Limb (tissue), 2 donors: ENCODE measurements at regions not wholly inside any gene's neighbourhood (a gene's known extent, or its start where the extent isn't known, plus 50 kb on each side); places are given as distances from the start of the nearest gene placed in this dataset.

ENCODE experiments used
- DNase-seq, 2 donors: peaks; one replicate each; pipeline ENCODE4 v3.0.0-alpha.2; 2016; ENCODE audit errors: extremely low spot score in 2 of 2

DNA sequence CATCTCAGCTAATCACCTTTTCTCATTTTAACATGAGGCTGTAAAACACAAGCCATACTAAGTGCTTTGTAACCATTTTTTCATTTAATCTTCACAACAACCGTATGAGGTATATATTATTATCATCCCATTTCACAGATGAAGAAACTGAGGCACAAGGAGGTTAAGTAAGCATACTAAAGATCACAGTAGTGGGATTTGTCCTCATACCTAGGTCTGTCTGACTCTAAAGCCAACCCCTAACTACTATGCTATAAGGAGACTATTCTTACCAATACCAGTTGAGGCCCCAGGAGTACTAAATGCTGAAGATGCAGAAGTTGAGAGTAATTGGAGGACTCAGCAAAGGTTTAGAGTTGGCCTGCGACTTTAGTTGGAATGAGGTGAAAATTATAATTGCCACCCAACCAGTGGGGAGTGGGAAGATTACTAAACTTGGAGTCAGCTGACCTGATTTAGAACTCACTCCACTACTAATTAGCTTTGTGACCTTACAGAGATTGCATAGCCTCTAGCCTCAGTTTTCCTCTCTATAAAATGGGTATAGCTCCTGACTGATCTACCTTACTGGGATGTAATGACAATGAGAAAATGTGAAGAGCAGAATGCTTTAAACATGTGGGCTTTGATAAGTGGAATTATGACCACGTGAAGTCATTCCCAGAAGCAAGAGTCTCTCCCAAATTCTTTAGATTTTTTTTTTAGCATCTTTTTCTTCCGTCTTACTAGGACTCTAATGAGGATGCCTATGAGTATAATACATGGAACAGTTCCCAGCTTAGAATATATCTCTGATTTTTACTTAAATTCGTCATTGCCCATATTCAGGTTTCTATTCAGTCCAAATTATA is 85.8 kb upstream of the IPO9 start:
- DNase-seq = no peak

DNA sequence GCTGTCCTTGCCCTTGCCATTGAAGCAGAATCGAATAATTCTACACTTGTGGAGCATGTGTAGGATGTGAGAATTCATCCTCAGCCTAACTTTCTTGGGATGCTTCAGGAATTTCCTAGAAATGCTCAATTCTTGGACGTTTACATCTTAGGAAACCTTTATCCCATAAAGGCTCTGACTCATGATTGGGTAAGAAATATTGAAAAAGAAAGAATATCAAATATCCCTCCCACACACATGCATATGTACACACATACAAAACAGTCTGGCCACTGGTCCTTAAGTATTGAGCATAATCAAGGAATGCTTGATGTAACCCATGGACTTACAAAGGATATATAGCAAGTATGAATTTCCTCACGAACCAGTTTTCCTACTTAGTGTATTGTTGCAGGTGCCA is 83.9 kb upstream of the IPO9 start:
- no peak for DNase-seq

DNA sequence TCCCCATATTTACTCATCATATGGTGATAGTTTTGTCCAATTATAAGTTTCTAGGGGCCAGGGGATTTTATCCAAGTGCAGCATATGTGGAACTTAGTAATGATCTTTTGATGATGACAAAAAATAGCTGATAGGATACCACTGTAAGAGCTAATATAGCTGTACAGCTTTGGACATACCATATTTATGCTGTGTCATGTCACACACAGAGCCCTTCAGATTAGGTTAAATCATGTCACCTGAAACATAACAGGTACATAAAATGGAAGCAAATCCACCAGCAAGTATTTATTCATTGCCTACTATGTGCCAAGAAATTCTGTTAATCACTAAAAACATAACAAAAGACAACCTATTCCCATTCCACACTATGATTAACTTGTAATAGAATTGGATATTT is 82.8 kb upstream of the IPO9 start:
- DNase-seq = no peak

DNA sequence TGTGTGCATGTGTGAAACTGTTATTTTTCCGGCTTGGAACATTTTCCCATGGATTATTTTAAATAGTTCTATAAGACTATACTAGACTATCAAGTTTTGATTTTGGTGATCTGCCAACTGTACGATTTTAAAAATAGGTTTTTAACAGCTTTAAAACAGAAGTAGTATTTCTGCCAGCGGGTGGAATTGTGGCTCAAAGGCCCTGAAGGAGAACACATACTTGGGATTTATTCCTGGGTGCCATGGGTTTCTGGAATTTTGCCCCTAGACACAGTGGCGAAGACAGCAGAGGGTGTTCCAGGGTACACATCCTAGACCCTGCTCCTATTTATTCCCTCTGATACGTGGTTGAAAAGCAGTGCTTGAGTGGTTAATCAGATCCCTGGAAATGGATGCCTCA is 81.7 kb upstream of the IPO9 start:
- no peak for DNase-seq

DNA sequence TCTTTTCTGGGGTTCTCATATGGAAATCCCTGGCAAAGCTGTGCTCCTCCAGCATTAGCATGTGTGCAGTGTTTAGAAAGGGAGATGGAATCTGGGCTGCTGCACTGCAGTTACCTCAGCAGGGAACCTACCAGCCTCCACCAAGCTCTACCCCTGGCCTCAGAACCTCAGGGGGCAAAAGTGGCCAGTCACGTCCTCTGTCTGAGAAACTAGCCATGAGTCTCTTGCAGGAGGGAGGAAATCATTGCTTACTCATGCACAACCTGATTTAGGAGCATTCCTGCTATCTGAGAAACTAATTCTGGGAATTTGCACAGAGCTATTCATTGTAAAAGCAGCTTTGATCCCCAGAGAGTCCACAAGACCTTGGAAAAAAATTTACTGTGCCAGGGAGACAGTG is 80.6 kb upstream of the IPO9 start:
- DNase-seq = no peak

DNA sequence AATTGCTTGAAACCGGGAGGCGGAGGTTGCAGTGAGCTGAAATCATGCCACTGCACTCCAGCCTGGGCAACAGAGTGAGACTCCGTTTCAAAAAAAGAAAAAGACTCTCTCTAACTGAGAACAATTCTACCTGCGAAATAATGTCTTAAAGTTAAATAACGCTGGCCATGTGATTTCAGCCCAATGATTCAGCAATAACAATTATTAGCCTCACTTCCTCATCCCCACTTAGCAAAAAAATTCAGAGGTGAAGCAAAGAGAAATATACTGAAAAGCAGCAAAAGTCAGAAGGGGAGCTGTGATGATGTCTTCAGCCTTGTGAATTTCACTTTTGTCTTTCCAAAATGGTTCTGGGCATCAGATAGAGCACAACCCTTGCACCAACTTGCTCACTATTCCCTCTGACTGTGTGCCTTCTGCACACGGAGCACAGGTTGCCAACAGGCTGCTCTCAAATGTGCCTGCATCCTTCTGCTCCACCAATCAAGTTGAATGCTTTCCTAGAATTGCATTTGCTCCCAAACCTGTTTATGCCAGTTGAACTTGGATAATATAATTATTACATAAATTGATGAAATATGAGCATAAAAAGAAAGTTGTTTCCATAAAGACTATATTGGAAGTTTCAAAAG is 79.8 kb upstream of the IPO9 start:
- DNase-seq = no peak

DNA sequence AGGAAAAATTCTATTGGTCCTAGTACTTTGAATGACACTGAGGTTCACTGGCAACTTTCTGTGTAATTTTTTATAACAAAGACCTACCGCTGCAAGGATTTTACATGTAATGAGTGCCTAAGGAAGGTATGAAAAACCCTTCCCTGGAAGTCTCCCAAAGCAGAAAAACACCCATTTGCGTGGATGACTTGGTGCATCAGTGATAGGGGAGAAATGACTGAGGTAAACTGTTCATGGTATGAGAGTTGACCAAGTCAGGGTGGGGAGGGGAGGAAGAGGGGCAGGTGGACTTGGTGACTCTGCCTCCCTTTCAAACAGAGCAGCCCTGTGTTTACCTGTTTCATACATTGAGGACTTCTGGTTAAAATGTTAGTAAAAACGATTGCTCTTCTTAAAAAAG is 78.8 kb upstream of the IPO9 start:
- DNase-seq = no peak

DNA sequence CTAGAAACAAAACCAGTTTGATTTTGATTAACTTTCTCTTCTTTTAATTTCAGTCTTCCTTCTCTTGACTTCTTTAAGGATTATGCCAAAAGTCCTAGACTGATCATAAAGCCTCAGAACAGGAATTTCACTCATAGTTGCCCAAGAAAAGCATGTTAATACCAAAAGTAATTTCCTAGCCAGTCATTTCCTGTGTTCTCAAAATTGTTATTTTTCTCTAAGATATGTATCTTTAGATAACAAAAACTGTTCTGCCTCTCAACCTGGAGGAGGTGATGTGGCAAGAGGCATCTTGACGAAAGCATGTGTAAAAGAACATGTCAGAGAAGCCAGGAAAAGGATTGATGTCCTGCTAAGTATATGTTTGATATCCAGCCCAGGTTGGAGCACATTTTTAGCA is 78.0 kb upstream of the IPO9 start:
- DNase-seq = no peak

DNA sequence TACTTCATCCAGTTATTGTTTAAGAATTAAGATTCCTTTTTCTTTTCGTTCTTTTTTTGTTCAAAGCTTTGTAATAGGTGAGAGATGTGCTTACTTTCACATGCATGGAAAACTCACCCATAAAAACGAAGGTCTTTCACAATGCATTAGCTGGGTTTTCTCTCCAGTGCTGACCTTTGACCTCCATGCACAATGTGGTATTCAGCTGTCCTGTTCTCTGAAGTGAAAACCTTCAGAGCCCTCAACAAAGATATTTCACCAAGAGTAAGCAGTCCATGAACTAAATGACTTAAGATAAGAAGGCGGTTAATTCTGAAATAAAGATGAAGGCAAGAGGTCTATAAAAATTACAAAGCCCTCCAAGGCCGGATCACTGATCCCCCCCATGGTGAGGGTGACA is 77.1 kb upstream of the IPO9 start:
- no peak for DNase-seq

DNA sequence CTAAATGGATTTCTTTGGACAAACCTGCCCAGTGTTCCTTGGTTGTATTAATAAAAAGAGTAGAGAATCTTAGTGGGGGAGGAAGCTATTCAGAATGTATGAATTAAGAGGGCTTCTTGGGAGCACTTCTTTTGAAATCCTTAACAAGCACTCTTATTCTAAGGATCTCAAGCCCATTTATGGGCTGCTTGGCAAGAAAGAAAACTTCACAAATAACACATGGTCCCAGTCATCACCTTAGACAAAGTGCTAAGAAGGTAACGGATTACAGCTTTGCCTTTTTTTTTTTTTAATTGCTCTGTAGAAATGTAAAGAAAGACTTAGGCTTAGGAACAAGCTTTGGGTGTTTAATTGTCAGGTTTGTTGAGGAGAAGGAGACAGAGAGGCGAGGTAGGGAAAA is 76.6 kb upstream of the IPO9 start:
- no peak for DNase-seq

DNA sequence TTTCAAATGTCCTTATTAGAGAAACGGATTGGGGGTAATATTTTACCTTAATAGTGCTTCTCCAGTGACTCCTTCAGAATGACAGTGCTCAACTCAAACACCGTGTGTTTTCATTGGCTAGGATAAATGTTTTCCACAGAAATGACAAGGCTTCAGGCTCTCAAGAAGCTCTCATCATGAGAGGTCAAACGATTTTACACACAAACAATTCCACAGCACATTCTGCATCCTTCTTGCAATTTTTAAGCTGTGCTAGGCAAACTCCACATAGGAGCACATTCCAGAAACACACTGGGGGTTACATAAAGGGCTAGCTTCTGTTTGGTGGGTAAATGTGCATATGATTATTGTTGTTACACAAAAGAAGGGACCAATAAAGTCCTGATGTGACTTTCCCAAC is 75.5 kb upstream of the IPO9 start:
- no peak for DNase-seq

DNA sequence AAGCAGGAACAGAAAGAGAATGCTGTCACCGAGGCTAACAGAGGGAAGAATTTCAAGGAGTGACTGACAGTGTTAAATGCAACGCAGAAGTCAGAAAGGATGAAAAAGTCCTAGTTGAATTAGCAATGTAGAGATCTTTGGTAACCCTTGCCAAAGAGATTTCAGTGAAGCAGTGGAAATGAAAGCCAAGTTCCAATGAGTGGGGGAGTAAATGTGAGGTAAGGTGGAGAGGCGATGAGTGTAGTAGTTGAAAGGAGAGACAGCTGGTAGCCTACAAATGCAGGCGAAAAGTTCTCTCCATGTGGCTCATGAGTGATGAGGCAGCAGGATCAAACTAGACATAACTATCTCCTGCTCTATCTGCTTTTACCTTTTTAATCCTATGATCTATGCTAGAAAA is 74.6 kb upstream of the IPO9 start:
- DNase-seq = no peak

DNA sequence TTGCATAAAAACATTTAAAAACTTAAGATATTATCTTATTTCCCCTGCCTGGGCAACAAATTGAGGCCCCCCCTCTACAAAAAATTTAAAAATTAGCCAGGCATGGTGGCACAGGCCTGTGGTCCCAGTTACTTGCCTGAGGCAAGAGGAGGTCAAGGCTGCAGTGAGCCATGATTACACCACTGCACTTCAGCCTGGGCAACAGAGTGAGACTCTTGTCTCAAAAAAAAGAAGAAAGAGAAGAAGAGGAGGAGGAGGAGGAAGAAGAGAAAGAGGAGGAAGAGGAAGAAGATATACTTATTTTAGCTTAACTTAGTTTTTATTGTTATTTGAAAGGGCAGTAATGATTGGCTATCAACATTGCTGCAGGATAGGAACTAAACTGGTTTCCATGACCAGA is 73.8 kb upstream of the IPO9 start:
- DNase-seq = no peak

DNA sequence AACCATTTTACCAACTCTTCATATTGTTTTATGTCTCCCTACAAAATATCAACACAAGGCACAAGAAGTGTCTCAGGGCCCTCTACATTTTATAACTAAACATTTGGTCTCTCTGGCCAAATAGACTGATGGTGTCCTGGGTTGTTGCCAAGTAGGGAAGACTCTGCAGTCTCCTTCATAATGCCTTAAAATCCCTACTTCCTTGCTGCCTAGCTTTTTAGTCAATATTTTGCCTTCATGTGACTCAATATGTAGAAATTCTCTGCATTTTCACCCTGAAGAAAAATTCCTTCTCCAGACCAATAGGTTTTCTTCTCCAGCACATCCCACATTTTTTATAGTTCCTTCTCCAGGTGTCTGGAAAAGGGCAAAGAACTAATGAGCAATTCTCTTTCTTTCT is 72.6 kb upstream of the IPO9 start:
- DNase-seq = no peak

DNA sequence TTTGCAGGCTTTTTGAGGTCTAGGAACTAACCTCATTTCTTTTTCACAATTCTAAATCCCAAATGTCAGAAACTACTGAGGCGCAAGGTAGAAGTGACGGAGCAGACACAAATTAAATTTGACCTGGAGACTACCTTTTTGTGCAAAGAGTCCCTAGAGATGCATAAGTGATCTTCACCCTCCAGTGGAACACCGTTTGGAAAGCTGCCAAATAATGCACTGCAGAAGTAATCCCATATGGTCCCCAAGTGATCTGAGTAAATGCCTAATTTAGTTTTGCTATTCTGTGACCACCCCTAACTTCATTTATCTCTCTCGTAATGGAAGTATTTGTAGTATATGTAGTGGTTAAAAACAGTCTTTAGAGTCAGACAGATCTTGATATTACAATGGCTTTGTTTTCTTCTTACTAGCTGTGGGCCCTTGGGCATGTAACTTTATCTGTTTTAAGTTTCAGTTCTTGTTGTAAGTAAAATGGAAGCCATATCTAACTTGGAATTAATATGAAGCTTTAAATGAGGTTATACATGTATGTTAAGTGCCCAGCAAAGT is 70.4 kb upstream of the IPO9 start:
- DNase-seq = no peak

DNA sequence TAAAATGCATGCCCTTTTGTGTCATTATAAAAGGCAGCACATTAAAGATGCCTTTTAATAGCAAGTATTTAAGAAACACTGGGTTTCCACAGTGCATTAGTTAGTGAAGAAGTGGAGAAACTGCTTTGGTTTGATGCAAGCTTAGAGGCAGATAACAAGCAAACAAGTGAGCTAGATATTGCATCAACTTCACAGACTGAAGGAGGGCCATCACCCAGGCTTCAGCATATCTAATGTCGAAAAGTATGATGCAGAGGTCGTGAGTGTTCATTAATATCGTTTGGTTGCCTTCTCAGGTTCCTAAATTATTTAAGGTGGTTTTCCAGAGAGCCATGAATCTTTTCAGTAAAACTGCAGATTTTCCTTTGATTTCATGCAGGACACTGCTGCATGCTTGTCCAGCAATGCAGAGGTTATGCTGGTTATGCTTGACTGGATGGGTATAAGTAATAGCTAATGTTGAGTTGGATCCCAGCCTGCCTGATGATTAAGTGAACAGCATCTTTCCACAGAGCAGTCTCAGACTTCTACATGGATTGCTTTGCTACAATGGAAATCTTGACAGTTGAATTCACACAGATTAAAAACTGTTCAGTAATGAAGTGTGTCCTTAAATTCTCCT is 69.7 kb upstream of the IPO9 start:
- no peak for DNase-seq

DNA sequence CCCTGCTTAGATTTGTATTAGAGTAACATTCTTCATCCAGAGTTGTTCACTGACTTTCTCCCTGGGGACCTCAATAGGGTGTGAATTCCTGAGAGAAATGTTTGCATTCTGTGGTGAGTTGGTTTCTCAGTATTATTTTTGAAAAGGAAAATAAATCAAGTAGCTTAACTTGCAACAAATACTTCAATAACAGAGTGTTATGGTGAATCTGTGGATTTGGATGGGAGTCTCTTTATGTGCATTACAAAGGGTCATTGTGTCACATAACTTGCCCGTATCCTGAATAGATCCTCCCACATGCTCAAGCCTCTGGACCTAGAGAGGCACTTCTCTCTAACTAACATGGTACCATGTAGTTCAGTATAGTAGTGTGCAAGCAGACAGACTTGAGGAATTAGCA is 68.4 kb upstream of the IPO9 start:
- DNase-seq = no peak

DNA sequence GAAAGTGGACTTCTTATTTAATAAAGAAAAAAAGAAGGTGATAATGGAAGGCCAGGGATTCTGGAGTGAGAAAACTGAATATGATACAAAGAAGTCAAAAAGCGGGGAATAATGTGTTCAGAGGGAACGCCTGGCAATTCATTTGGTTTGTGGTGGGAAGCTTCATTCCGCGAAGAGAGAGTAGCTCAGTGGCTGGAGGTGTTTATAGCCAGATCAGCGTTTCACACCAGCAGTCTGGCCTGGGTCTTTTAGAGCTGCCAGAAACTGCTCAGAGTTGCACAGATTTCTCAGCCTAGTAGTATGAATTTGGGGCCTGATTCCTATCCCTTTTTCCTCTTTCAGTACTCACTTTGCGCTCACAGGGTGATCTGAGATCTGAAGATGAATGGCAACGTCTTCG is 67.8 kb upstream of the IPO9 start:
- no peak for DNase-seq

DNA sequence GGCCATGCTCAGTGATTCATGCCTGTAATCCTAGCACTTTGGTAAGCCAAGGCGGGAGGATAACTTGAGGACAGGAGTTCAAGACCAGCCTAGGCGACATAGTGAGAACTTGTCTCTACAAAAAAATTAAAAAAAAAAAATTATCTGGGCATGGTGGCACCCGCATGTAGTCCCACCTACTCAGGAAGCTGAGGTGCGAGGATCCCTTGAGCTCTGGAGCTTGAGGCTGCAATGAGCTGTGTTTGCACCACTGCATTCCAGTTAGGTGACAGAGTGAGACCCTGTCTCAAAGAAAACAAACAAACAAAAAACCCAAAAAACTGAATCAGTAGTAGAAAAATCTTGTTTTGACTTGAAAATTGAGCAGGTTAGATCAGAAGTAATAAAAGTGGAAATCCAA is 67.1 kb upstream of the IPO9 start:
- DNase-seq = no peak

DNA sequence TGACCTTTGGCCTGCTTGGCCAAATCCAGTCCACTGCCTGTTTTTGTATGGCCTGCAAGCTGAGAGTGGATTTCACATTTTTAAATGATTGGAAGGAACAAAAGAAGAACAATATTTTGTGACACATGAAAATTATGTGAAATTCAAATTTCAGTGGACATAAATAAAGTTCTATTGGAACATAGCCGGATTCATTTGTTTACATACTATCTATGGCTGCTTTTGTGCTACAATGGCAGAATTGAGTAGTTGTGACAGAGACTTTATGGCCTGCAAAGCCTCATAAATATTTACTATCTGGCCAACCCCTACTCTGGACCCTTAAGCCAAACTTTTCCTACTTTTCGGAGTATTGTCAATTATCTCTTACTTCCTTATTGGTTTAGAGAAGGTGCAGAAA is 66.6 kb upstream of the IPO9 start:
- DNase-seq = no peak

DNA sequence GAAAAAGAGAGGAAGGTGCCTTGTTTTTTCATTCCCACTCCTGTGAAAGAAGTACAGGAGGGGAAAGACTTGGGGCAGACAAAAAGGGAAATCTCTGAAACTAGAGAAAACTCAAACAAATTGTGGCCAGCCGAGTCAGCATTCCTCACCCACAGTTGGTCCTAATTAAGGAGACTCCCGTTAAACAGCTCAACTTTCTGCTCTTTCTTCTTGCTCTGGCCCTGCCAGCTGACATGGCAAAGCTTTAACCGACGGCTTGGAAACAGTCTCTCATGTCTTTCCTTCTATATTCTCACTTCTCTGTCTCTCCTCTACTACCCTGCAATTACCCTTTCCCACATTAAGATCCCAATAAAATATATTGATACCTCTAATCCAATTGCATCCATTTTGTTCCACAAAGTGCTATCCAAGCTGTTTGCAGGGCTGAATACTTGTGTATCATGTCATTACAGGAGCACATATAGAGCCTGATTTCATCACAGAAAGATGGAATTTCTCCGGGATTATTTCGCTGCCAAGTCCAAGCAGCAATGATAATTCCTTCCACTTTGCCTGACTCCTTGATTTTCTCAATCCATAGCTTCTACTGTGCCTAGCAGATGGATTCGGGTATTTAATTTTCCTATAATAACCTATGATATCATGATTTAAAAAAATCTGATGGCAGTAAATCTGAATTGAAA is 65.4 kb upstream of the IPO9 start:
- no peak for DNase-seq

DNA sequence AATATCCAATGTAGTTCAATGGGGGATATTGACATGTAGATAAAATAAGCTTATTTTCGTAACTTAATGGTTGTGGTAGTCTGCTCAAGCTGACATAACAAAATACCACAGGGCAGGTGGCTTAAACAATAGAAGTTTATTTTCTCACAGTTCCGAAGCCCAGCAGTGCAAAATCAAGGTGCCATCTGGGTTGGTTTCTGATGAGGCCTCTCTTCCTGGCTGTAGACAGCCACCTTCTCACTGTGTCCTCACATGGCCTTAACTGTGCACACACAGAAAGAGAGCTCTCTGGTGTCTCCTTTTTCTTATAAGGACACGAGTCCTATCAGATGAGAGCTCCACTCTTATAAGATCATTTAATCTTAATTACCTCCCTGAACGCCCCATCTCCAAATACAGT is 64.8 kb upstream of the IPO9 start:
- DNase-seq = no peak
